H54 (cell line): ENCODE measurements at regions not wholly inside any gene's neighbourhood (a gene's known extent, or its start where the extent isn't known, plus 50 kb on each side); places are given as distances from the start of the nearest gene placed in this dataset.
A peak's percentile ranks its signal among the peaks of the same experiment; 100 is the strongest.
"Not testable (repeated sequence)": the region's sequence is repeated elsewhere in the genome, so short reads cannot be mapped to it uniquely, and the experiment has no call there.

Source experiments
- DNase-seq: peaks from one replicate; pipeline ENCODE4 v3.0.0; 2011; ENCODE audit warnings: low spot score, mixed read lengths; ENCODE audit not compliant: insufficient read length
- FAIRE-seq: peaks from 3 replicates; lab custom pipeline; 2011; peaks lifted over from hg19 to GRCh38; lab: Jason Lieb, UNC
- POLR2A ChIP-seq: IDR thresholded peaks from 2 replicates; pipeline ENCODE4 v1.6.1; 2011; ENCODE audit warnings: low read depth, mild to moderate bottlenecking, low read length

DNA sequence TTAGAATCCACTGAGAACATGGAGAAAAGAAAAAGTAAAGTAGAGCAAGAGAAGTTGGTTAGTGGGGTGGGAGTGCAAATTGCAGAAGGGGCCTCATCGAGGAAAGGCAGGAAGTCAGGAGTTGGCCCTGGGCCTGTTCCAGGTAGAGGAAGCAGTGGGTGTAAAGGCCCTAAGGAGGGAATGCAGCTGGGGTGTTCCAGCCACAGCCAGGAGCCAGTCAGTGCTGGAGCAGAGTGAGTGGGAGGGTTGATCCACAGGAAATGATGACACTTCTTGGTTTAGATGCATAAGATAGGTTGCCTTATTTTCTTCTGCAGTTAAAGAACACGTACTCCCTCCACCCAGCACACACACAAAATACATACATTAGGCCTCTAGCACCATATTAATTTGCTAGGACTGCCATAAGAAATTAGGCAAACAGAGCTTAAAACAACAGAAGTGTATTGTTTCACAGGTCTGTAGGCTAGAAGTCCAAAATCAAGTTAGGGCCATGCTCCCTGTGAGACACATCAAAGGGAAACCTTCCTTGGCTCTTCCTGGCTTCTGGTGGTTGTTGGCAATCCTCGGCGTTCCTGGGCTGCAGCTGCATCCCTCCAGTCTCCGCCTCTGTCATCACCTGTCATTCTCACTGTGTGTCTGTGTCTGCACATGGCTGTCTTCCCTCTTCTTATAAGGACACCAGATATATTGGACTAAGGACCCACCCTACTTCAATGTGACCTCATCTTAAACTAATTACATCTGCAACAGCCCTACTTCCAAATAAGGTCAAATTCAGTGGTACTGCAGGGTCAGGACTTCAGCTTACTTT is 205.9 kb downstream of the AASDH start:
- FAIRE-seq (no peak), DNase-seq (no peak)
- no peak for TF ChIP-seq POLR2A

DNA sequence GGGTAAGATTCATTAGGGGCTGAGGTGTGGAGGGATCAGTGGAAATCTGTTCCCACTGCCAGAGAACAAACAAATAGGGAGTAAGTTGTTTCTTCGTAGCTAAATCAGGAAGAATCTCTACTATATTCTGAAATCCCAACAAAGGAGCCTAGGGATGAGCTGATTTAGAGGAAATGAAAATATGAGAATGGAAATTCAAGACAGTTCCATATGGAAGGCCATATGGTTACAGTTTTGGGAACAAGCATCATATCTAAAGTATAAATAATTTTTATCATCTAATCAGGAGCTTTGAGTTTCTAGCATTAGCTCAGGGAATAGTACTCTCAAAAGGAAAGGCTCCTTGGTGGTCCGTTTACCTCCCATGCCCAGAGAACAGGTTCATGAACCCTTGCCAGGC is 218.2 kb downstream of the AASDH start:
- FAIRE-seq (no peak), DNase-seq (no peak)
- no peak for TF ChIP-seq POLR2A

DNA sequence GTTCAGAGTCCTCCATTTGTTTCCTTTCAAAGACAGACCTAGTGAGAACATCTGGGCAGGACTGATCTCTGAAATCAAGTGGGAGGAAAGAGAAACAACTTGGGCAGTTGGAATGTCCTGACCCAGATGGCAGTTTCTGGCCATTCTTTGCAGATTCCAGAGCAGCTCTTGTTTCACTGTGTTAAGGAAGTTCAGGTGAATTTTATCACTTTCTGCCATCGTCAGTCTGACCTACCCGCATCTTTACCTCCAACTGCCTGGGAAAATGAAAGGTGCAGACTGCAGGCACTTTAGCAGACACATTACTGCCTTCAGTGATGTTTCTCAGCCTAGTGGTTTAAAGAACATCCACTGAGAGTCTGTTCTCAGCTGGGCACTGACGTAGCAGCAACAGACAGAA is 216.2 kb downstream of the CEP135 start:
- no peak for TF ChIP-seq POLR2A
- no peak for DNase-seq
- no peak for FAIRE-seq

DNA sequence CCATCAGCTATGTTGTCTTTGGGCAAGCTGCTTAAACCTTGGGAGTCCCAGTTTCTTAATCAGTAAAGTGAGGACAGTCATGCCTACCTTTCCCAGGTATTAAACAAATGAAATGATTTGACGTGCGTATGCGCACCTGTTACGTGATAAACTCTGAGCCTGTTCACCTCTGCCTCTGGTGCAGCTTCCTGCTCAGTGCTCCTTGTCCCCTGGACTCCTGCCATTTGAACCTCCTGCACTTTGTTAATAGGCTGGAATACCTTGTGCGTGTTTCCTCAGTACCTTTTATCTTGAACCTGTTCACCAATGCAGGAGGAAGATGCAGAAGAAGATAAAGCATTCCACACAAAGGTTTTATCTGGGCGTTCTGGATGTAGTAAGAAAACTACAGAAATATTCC is 211.9 kb downstream of the CEP135 start:
- no peak for DNase-seq
- no peak for FAIRE-seq
- TF ChIP-seq POLR2A = no peak

DNA sequence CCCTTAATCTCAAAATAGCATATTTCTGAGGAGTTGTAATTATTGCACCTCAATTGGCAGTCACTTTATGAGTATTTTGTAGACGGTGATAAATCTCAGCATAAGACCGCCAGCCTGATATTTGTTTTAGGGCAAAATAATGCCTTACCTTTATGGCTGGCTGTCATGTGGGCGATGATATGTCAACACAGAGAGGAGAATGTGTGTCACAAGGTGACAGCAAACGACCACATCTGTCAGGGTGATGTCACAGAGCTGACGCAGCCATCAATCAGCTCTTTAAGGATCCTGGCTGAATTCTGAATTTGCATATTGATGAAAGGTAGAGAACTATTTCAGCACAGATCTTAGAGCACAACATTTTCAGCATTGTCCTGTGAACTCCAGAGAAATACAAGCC is 209.7 kb downstream of the CEP135 start:
- DNase-seq (no peak), FAIRE-seq (no peak)
- TF ChIP-seq POLR2A = no peak

DNA sequence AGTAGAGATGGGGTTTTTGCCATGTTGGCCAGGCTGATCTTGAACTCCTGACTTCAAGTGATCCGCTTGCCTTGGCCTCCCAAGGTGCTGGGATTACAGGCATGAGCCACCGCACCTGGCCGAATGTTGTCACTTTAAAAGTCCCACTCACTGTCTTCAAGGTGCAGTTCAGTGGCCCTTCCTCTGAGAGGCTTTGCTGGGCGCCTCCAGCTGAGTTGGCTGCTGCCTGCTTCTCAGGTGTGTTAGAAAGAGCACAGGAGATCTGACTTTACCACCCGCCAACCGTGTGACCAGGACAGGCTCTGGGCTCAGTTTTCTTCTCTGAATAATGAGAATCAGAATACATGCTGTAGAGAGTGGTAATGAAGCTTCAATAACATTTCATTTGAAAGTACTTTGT is 207.4 kb downstream of the CEP135 start:
- FAIRE-seq (no peak), DNase-seq (no peak)
- TF ChIP-seq POLR2A = no peak

DNA sequence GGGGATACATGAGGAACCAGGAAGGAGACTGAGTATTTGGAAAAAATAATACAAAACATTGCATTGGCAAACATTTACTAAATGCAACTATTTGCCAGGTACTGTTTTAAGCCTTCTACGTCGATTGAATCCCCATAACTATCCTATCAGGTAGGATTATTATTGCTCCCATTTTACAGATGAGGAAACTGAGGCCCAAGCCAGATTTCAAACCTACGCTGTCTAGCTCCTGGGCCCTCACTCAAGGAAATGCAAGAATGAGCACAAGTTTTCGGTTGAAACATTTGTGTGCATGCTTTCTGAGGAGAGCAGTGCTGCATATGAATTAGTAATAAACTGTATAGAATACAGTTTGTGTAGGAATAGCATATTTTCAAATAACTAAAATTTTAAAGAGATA is 206.7 kb downstream of the CEP135 start:
- TF ChIP-seq POLR2A = no peak
- no peak for FAIRE-seq
- DNase-seq = no peak

DNA sequence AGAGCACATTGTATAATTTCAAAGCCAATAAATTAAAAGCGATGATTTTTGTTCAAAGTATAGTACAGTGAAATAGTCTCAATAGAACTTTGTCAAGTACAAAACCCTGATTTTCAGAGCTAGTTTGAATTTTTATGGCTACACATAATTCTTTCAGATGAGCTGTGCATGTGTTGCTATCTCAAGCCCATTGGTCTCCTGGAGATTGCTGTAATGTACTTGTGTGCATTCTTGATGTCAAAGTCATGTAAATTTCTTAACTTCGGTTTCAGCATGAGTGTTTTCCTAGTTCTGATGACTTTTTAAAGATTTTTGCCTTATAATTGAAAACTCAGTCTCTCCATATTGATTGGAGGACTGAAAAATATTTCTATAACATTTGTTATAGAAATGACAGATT is 200.8 kb downstream of the CEP135 start:
- FAIRE-seq (no peak), DNase-seq (no peak)
- no peak for TF ChIP-seq POLR2A

DNA sequence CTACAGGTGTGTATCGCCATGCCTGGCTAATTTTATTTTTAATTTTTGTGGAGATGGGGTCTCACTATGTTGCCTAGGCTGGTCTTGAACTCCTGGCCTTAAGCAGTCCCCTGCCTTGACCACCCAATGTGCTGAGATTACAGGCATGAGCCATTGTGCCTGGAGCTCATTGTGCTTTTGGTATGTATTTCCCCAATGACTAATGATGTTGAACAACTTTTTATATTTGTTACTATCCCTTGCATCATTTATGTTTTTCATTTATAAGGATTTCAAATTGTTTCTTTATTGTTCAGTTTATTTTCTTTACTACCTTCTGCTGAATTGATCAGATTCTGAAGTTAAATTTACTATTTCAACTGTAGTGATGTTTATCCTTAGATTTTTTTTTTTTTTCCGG is 199.7 kb downstream of the CEP135 start:
- FAIRE-seq = no peak
- no peak for TF ChIP-seq POLR2A
- no peak for DNase-seq

DNA sequence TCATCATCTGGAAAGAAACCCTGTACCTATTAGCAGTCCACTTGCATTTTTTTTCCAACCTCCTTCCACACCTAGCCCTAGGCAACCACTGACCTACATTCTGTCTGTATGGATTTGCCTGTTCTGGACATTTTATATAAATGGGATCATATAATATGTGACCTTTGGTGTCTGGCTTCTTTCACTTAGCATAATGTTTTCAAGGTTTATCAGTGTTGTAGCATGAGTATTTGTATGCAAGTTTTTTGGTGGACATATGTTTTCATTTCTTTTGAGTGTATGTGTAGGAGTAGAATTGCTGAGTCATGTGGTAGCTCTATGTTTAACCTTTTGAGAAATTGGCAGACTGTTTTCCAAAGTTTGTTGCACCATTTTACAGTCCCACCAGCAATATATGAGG is 198.6 kb downstream of the CEP135 start:
- FAIRE-seq (no peak), DNase-seq (no peak)
- no peak for TF ChIP-seq POLR2A

DNA sequence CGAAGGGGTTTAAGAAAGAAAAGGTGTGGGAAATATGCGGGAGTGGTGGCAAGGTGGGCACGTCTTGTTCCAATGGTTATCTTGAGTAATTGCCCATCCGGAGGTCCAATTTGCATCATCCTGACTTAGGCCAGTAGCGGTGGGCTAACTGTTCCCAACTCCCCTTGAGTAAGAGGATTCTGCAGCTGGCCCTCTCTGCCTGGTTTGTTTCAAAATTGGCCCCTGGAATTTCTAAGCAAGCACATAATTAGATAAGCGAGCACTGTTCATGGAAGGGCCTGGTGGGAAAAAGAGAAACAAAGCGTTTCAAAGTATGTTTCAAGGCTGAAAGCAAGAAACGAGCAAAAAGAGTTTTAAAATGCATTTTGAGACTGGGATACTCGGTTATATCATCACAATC is 198.2 kb downstream of the CEP135 start:
- TF ChIP-seq POLR2A = no peak
- no peak for DNase-seq
- FAIRE-seq = no peak

DNA sequence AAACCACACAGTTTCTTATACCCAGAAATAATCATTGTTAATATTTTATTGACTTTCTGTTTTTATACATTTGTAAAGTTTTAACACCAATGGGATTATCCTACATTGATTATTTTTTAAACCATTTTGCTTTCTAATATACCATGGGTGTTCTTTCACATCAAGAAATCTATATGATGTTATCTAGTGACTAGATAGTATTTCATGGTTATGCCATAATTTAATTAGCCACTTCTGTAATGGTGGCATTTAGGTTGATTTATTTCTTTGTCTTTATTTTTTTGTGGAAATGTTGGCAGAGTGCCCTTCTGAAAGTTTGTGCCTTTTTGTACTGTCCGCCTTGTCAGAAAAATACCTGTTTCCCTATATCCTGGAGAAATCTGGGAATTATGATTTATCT is 193.3 kb downstream of the CEP135 start:
- FAIRE-seq (no peak), DNase-seq (no peak)
- TF ChIP-seq POLR2A = no peak

DNA sequence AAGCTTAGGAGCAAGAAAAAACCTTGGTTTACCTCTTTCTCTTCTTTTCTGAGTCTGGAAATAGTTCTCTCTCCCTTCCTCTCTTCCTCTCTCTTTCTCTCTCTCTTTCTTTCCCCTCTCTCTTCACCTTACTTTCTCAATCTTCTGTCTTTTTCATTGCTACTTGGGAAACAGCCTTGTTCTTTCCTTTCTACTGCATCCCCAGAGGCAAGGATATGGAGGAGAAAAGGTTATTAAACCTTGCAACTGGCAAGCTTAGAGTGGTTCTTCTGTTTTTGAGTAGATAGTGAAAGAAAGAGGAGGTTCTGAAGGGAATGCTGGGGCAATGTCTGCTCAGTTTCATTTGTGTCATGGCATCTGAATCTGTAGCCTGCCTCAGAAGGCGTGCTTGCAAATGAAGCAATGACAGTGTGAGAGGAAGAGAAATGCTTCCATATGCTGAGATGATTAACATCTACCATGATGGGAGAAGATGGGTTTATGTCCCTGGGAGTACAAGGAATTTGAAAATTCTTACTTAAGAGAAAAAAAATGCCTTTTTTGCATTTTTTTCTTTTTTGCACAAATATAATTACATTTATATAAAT is 190.6 kb downstream of the CEP135 start:
- TF ChIP-seq POLR2A = no peak
- FAIRE-seq (no peak), DNase-seq (no peak)

DNA sequence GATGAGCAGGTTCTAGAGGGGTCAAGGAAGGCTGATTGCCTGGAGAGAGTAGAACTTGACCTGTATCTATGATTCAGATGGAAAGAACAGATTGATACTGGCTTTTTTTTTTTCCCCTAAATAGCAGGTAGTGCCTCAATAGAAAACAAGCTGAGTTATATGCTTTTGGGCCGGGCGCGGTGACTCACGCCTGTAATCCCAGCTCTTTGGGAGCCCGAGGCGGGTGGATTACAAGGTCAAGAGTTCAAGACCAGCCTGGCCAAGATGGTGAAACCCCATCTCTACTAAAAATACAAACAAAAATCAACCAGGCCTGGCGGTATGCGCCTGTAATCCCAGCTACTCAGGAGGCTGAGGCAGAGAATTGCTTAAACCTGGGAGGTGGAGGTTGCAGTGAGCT is 186.1 kb downstream of the CEP135 start:
- not testable (repeated sequence) for FAIRE-seq, DNase-seq

DNA sequence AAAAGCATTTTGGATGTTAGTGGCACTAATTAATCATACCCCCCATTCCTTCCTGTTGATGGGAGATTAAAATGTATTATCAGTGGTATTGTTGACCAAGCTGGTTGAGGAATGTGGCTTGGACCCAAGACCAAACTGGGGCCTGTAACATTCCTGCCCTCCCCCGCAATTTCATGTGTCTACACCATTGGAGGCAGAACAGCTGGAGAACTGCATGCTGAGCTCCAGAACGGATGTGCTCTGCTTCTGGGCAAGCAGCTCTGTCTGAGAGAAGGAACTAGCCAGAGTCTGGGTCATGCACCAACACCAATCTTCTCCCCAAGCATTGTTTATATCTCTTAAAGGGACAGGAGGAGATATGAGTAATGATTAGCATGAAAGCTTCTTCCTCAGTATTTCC is 185.5 kb downstream of the CEP135 start:
- FAIRE-seq = peak; percentile 6
- DNase-seq = no peak
- TF ChIP-seq POLR2A = no peak
